ENCODE measurements at regions not wholly inside any gene's neighbourhood (a gene's known extent, or its start where the extent isn't known, plus 50 kb on each side); places are given as distances from the start of the nearest gene placed in this dataset.

GRCh38 chr20:54843431-54843830 lies 368.0 kb downstream of the DOK5 start:
- POLR2A ChIA-PET = no interaction called here
- Mint-ChIP-seq H3K27me3 (no peaks in the 10 kb centered on the region), H3K4me1 (no peaks in the 10 kb centered on the region), H3K4me3 (no peak overlapping the region), H3K36me3 (ENCODE audit: low read depth) (no peaks in the 10 kb centered on the region), H3K27ac (no peak overlapping the region), H3K9me3 (peaks cover 3% of the 10 kb centered on the region)
- intact Hi-C loops (cut with micrococcal nuclease) = no loop called here
- CTCF ChIA-PET = no interaction called here
- ATAC-seq (ENCODE audit: low read depth) (no peak), DNase-seq (no peak)
- TF ChIP-seq CTCF (IDR thresholded peaks at IDR 0.05) = no peak

GRCh38 chr20:54839224-54839623 lies 363.8 kb downstream of the DOK5 start:
- ATAC-seq (ENCODE audit: low read depth) (no peak), DNase-seq (no peak)
- no peak overlapping the region for H3K27ac Mint-ChIP-seq
- intact Hi-C loops (cut with micrococcal nuclease) = no loop called here
- peaks cover 3% of the 10 kb centered on the region for H3K9me3 Mint-ChIP-seq
- CTCF ChIA-PET = no interaction called here
- H3K36me3 Mint-ChIP-seq (ENCODE audit: low read depth) = no peaks in the 10 kb centered on the region
- no peak overlapping the region for H3K4me3 Mint-ChIP-seq
- no peak for TF ChIP-seq CTCF (IDR thresholded peaks at IDR 0.05)
- H3K4me1 Mint-ChIP-seq = no peaks in the 10 kb centered on the region
- no peaks in the 10 kb centered on the region for H3K27me3 Mint-ChIP-seq
- POLR2A ChIA-PET = no interaction called here

- DNase-seq = no peak
- TF ChIP-seq CTCF (IDR thresholded peaks at IDR 0.05) = no peak
- H3K4me3 Mint-ChIP-seq = no peak overlapping the region
- no peak for ATAC-seq (ENCODE audit: low read depth)
- H3K4me1 Mint-ChIP-seq = no peaks in the 10 kb centered on the region
- intact Hi-C loops (cut with micrococcal nuclease) = no loop called here
- no peaks in the 10 kb centered on the region for H3K36me3 Mint-ChIP-seq (ENCODE audit: low read depth)
- ChIA-PET POLR2A (no interaction called here), CTCF (no interaction called here)
- no peak overlapping the region for H3K27ac Mint-ChIP-seq
- no peaks in the 10 kb centered on the region for H3K27me3 Mint-ChIP-seq
- peaks cover 3% of the 10 kb centered on the region for H3K9me3 Mint-ChIP-seq
Observed at GRCh38 chr20:54837226-54837625, 361.8 kb downstream of the DOK5 start.

- H3K9me3 Mint-ChIP-seq = no peaks in the 10 kb centered on the region
- H3K4me3 Mint-ChIP-seq = no peak overlapping the region
- ChIA-PET CTCF (no interaction called here), POLR2A (no interaction called here)
- H3K4me1 Mint-ChIP-seq = no peaks in the 10 kb centered on the region
- intact Hi-C loops (cut with micrococcal nuclease) = no loop called here
- no peak for TF ChIP-seq CTCF (IDR thresholded peaks at IDR 0.05)
- H3K27ac Mint-ChIP-seq = no peak overlapping the region
- ATAC-seq (ENCODE audit: low read depth) (no peak), DNase-seq (no peak)
- no peaks in the 10 kb centered on the region for H3K27me3 Mint-ChIP-seq
- no peaks in the 10 kb centered on the region for H3K36me3 Mint-ChIP-seq (ENCODE audit: low read depth)
Observed at GRCh38 chr20:54822386-54822785, 347.0 kb downstream of the DOK5 start.

- Mint-ChIP-seq H3K4me1 (no peaks in the 10 kb centered on the region), H3K9me3 (no peaks in the 10 kb centered on the region), H3K4me3 (no peak overlapping the region), H3K27me3 (no peaks in the 10 kb centered on the region), H3K36me3 (ENCODE audit: low read depth) (no peaks in the 10 kb centered on the region), H3K27ac (no peak overlapping the region)
- ChIA-PET POLR2A (no interaction called here), CTCF (no interaction called here)
- ATAC-seq (ENCODE audit: low read depth) = no peak
- no peak for DNase-seq
- intact Hi-C loops (cut with micrococcal nuclease) = no loop called here
- TF ChIP-seq CTCF (IDR thresholded peaks at IDR 0.05) = no peak
Observed at GRCh38 chr20:54820392-54820791, 345.0 kb downstream of the DOK5 start.

All from activated B cell treated with CpG ODN at 0.5 μM for 24 hours (primary cell).